AG04450 (cell line): ENCODE measurements at regions not wholly inside any gene's neighbourhood (a gene's known extent, or its start where the extent isn't known, plus 50 kb on each side); places are given as distances from the start of the nearest gene placed in this dataset.

Source experiments
- CTCF ChIA-PET: fragments of 300-600, 350-600 bp; formaldehyde crosslinking; extraction: SDS; loops from one replicate; lab custom pipeline; 2022; ENCODE audit warnings: antibody characterized with exemption, inconsistent platforms; lab: Charles Lee
- POLR2A ChIA-PET: fragments of 350-600 bp; formaldehyde crosslinking; extraction: SDS; loops from one replicate; lab custom pipeline; 2021; ENCODE audit warnings: antibody characterized with exemption, inconsistent platforms; lab: Yijun Ruan, JAX
- DNase-seq: peaks from one replicate; pipeline ENCODE4 v3.0.0-alpha.2; 2011; ENCODE audit warnings: low read depth, low spot score
- H3K27ac ChIP-seq: one replicate; pipeline ENCODE4 v1.5.1; 2012; ENCODE audit warnings: low read depth, low read length, control low read depth
- H3K27me3 ChIP-seq: one replicate; pipeline ENCODE4 v1.6.0; 2012; ENCODE audit warnings: low read length; ENCODE audit not compliant: control insufficient read depth, insufficient read depth
- H3K4me3 ChIP-seq: 2 replicates; pipeline ENCODE4 v1.5.1; 2011; ENCODE audit warnings: mild to moderate bottlenecking, low read depth, low read length, control low read depth
- H3K9me3 ChIP-seq: 2 replicates; pipeline ENCODE4 v1.5.1; 2012; ENCODE audit warnings: low read length; ENCODE audit not compliant: control insufficient read depth, insufficient read depth
- TF ChIP-seq, protein P1 (sequence below): IDR thresholded peaks from 2 replicates; pipeline ENCODE4 v1.5.1; 2011; ENCODE audit warnings: low read depth, low read length, control low read depth, inconsistent platforms

DNA sequence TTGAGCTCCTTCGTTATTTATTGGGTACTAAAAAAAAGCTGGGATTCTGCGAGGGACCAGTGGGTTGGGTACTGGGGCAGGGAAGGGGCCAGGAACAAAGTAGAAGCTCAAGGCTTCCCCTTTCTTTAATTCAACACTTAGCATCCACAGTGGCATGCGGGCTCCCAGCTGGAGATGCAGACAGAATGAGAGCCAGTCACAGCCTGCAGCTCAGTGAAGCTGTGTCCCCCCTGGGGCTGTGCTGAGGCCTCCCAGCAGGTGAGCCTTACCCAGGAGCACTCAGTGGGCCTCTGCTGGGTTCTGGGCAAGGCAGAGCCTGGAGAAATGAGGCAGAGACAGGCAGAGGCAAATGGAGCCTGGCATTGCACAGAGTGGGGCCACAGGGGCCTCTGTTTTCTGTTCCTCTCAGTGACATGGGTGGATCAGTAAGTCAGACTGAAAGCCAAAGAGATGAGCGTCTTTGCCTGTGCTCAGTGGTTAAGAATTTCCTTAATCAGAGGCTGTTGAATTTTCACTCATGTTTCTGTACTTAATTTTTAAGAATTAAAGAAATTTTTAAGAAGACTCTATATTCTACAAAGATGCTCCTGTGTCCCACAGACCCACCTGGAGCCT, 181.4 kb upstream of the RBPJ start:
- CTCF ChIA-PET = no interaction called here
- no peak for DNase-seq
- Histone ChIP-seq H3K9me3 (0 out of 2 replicates have a peak, but pooled peaks cover 3% of the 10 kb centered on the region), H3K27me3 (no peaks in the 10 kb centered on the region), H3K27ac (no peak overlapping the region), H3K4me3 (no peak overlapping the region)
- TF ChIP-seq, protein P1, sequence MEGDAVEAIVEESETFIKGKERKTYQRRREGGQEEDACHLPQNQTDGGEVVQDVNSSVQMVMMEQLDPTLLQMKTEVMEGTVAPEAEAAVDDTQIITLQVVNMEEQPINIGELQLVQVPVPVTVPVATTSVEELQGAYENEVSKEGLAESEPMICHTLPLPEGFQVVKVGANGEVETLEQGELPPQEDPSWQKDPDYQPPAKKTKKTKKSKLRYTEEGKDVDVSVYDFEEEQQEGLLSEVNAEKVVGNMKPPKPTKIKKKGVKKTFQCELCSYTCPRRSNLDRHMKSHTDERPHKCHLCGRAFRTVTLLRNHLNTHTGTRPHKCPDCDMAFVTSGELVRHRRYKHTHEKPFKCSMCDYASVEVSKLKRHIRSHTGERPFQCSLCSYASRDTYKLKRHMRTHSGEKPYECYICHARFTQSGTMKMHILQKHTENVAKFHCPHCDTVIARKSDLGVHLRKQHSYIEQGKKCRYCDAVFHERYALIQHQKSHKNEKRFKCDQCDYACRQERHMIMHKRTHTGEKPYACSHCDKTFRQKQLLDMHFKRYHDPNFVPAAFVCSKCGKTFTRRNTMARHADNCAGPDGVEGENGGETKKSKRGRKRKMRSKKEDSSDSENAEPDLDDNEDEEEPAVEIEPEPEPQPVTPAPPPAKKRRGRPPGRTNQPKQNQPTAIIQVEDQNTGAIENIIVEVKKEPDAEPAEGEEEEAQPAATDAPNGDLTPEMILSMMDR = no peak
- POLR2A ChIA-PET = no interaction called here

DNA sequence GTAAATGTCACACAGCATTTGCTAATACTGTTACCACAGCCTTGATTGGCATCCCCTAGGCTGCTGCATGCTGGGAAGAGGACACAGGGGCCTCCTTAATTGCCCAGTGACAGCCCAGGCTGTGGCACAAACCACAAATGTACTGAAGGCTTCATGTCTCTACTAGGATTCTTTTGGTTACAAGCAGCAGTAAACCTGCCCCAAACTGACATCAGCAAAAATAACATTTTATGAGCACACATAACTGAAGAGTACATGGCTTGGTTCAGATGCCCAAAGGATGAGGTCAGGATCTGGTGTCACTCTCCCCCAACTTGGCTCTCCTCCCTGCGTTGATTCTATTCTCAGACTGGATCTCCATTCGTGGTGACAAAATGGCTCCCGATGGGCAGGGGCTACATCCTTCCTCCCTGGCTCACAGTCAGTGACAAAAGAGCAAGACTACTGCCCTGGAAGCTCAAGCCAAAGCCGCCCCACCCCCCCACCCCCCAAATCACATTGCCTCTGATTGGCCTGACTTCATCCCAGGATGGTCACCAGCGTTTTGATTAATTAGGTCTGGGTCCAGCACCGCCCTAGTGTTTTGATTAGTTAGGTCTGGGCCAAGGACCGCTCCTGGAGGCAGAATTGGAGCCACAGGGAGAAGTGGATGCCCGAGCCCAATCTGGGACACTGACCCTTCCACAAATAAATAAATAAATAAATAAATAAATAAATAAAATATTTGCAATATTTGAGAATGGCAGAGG, 180.5 kb upstream of the RBPJ start:
- DNase-seq = no peak
- TF ChIP-seq, protein P1 = no peak
- no peak overlapping the region for H3K27ac ChIP-seq
- H3K4me3 ChIP-seq = no peak overlapping the region
- H3K27me3 ChIP-seq = no peaks in the 10 kb centered on the region
- ChIA-PET POLR2A (no interaction called here), CTCF (interaction anchor here (0.5 to 1.1 kb wide), 2 partner anchors 152 to 157 kb away, joined by 3 to 5 read pairs; no protein-coding TSS in a partner anchor)
- no peaks in the 10 kb centered on the region for H3K9me3 ChIP-seq

DNA sequence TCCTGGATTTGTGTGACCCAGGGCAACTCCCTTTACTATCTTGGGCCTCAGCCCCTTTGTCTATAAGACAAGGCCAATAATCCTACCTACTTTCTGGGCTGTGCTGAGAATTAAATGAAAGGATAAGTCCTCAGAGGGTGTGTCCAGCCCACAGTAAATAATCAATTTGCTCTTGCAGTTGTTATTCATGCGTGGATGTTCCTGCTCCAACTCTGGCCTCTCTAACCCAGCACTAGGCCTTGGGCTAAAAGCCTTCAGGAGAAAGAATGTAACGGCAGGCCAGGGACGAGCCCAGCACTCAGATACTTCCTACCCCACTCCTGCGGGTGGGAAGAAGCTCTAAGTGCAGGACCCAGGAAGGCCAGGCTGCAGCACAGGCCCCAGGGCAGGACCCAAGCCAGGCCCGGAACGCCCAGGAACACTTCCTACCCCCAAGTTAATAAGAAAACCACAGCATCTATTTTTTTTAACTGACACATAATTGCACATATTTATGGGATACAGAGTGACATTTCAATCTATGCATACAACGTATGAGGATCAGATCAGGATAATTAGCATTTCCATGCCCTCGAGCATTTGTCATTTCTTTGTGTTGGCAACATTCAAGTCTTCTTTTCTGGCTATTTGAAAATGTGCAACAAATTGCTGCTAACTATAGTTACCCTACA, 179.6 kb upstream of the RBPJ start:
- Histone ChIP-seq H3K27me3 (no peaks in the 10 kb centered on the region), H3K4me3 (no peak overlapping the region), H3K9me3 (no peaks in the 10 kb centered on the region), H3K27ac (peak overlapping the region; percentile 95)
- no peak for DNase-seq
- TF ChIP-seq, protein P1 = no peak
- CTCF ChIA-PET = interaction anchor here (0.5 to 1.5 kb wide), 4 partner anchors 59 to 156 kb away, joined by 3 to 5 read pairs (median 4); no protein-coding TSS in a partner anchor
- POLR2A ChIA-PET = interaction anchor here (0.8 to 1.4 kb wide), 4 partner anchors 9 to 57 kb away, joined by 3 to 7 read pairs (median 4); no protein-coding TSS in a partner anchor

DNA sequence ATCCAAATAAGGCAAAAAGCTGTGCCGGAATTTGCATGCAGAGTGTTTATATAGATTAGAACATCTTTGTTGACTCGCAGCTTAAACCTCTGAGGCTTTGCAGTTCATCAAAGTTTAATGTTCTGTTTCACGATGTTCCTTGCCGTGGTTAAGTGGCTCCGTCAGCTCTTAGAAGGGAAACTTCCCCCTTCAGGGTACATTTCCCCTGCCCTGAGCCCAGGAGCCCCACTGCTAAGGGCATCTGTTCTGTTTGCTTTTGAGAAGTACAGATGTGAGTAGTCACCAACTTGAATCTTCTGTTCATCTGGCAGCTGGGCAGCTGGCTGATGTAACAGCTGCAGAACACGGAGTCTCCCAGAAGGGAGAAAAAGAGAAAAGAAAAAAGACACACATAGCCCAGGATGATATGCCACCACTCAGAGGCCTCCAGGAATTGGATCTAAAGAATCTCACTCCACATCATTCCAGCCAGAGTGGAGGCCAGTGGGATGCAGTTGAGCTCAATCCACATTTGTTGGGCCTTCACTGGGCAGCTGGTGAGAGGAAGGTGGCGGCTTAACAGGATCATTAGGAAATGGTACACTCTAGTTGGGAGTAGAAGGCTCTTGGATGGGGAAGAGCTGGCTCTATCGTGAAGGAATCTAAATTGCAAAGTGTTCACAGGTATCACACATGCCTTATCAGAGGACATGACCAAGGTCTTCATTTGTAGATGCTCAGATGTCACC, 178.7 kb upstream of the RBPJ start:
- CTCF ChIA-PET = interaction anchor here (1.0 to 1.5 kb wide), 2 partner anchors 60 to 154 kb away, joined by 4 to 5 read pairs; no protein-coding TSS in a partner anchor
- no peaks in the 10 kb centered on the region for H3K27me3 ChIP-seq
- peak overlapping the region; percentile 95 for H3K27ac ChIP-seq
- no peaks in the 10 kb centered on the region for H3K9me3 ChIP-seq
- POLR2A ChIA-PET = interaction anchor here (0.8 to 1.4 kb wide), 4 partner anchors 9 to 58 kb away, joined by 3 to 7 read pairs (median 4); no protein-coding TSS in a partner anchor
- TF ChIP-seq, protein P1 = no peak
- no peak overlapping the region for H3K4me3 ChIP-seq
- peak; percentile 65 for DNase-seq
